Cardiac muscle cell (in vitro differentiated cells and primary cell): ENCODE measurements at regions not wholly inside any gene's neighbourhood (a gene's known extent, or its start where the extent isn't known, plus 50 kb on each side); places are given as distances from the start of the nearest gene placed in this dataset.
A peak's percentile ranks its signal among the peaks of the same experiment; 100 is the strongest.

ENCODE experiments used
- DNase-seq, 2 donors: peaks; one replicate each; pipeline versions ENCODE4 v3.0.0 to v3.0.0-alpha.2; 2010 to 2017; ENCODE audit warnings: low read depth in 1 of 2, low spot score in 1 of 2
- H3K27ac ChIP-seq: fragments of 200-600 bp; sonication (generic); 2 replicates; pipeline ENCODE4 v1.5.1; 2016
- H3K27me3 ChIP-seq: fragments of 200-600 bp; sonication (generic); 2 replicates; pipeline ENCODE4 v1.6.0; 2016; ENCODE audit warnings: control low read depth
- H3K36me3 ChIP-seq: fragments of 200-600 bp; sonication (generic); 2 replicates; pipeline ENCODE4 v1.5.1; 2016; ENCODE audit warnings: control low read depth
- H3K4me1 ChIP-seq: fragments of 200-600 bp; sonication (generic); 2 replicates; pipeline ENCODE4 v1.8.1; 2017; ENCODE audit warnings: low read depth, mild to moderate bottlenecking, mixed run types
- H3K4me3 ChIP-seq: fragments of 200-600 bp; sonication (generic); 2 replicates; pipeline ENCODE4 v1.5.1; 2016; ENCODE audit warnings: mild to moderate bottlenecking
- H3K9me3 ChIP-seq: fragments of 200-600 bp; sonication (generic); 2 replicates; pipeline ENCODE4 v1.5.1; 2017; ENCODE audit warnings: low read depth, mild to moderate bottlenecking, control low read depth
- CTCF ChIP-seq: IDR thresholded peaks from 2 replicates; pipeline ENCODE4 v1.5.1; 2012; ENCODE audit warnings: low read depth, mild to moderate bottlenecking, low read length

- no peaks in the 10 kb centered on the region for H3K9me3 ChIP-seq
- TF ChIP-seq CTCF: no peak
Observed at GRCh38 chr11:105193260-105193659, 53.7 kb upstream of the CARD18 start.

GRCh38 chr11:105192115-105192514 is 52.5 kb upstream of the CARD18 start:
- no peak for TF ChIP-seq CTCF
- Histone ChIP-seq H3K27ac (no peak overlapping the region), H3K36me3 (no peaks in the 10 kb centered on the region), H3K4me1 (peaks cover 7% of the 10 kb centered on the region), H3K27me3 (no peaks in the 10 kb centered on the region), H3K9me3 (no peaks in the 10 kb centered on the region), H3K4me3 (no peak overlapping the region)
- DNase-seq: no peak

More at GRCh38 chr11:105193260-105193659, 53.7 kb upstream of the CARD18 start:
- DNase-seq: no peak
- Histone ChIP-seq H3K4me1 (peaks cover 3% of the 10 kb centered on the region), H3K4me3 (no peak overlapping the region), H3K36me3 (no peaks in the 10 kb centered on the region), H3K27me3 (no peaks in the 10 kb centered on the region), H3K27ac (no peak overlapping the region)

- peak in 1 of 2 donors; percentile 76 for DNase-seq
- Histone ChIP-seq H3K36me3 (no peaks in the 10 kb centered on the region), H3K27ac (no peak overlapping the region), H3K4me1 (peaks cover 10% of the 10 kb centered on the region), H3K27me3 (no peaks in the 10 kb centered on the region), H3K9me3 (no peaks in the 10 kb centered on the region), H3K4me3 (no peak overlapping the region)
- no peak for TF ChIP-seq CTCF
Observed at GRCh38 chr11:105189581-105189980, 50.0 kb upstream of the CARD18 start.
